ENCODE measurements at regions not wholly inside any gene's neighbourhood (a gene's known extent, or its start where the extent isn't known, plus 50 kb on each side); places are given as distances from the start of the nearest gene placed in this dataset.

- no peak overlapping the region for H3K4me3 ChIP-seq (ENCODE audit: low read depth, low read length)
- no peak for DNase-seq (ENCODE audit: low read depth)
- TF ChIP-seq, protein P1, sequence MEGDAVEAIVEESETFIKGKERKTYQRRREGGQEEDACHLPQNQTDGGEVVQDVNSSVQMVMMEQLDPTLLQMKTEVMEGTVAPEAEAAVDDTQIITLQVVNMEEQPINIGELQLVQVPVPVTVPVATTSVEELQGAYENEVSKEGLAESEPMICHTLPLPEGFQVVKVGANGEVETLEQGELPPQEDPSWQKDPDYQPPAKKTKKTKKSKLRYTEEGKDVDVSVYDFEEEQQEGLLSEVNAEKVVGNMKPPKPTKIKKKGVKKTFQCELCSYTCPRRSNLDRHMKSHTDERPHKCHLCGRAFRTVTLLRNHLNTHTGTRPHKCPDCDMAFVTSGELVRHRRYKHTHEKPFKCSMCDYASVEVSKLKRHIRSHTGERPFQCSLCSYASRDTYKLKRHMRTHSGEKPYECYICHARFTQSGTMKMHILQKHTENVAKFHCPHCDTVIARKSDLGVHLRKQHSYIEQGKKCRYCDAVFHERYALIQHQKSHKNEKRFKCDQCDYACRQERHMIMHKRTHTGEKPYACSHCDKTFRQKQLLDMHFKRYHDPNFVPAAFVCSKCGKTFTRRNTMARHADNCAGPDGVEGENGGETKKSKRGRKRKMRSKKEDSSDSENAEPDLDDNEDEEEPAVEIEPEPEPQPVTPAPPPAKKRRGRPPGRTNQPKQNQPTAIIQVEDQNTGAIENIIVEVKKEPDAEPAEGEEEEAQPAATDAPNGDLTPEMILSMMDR (conservative IDR thresholded peaks at IDR 0.05; ENCODE audit: low read depth, low read length), result no peak
These were observed 312.8 kb upstream of the IRX1 start for GRCh38 chr5:3282841-3283240.

DNA sequence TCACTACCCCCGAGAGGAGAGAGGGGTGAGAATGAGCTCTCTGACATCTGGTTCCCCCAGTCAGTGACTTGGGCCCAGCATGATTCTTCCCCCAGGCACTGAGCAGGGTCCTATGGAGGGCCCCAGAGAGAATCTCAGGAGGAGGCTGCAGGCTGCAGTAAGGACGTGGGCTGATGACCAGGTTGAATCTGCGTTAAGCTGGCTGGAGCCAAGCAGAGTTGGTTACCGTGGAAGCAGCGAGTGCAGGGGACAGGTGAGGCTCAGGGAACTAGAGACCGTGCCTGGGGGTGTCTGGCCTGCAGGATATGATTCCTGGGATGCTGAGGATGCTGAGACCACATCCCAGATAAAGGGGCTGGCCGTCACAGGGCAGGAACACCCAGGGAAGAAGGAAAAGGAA lies 314.3 kb upstream of the IRX1 start:
- no peak overlapping the region for H3K4me3 ChIP-seq (ENCODE audit: low read depth, low read length)
- TF ChIP-seq, protein P1 (conservative IDR thresholded peaks at IDR 0.05; ENCODE audit: low read depth, low read length), result no peak
- no peak for DNase-seq (ENCODE audit: low read depth)

DNA sequence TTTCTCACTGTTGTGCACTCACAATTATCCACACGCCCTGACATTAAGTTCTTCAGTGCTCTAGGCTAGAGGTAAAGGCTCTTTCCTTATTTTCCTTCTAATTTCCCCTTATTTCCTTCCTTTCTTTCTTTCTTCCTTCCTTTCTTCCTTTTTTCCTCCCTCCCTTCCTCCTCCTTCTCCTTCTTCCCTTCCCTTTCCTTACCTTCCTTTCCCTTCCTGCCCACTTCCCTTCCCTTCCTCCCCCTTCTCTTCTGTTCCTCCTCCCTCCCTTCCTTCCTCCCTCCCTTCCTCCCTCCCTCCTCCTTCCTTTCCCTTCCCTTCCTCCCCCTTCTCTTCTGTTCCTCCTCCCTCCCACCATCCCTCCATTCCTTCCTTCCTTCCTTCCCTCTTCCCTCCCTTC lies 317.0 kb upstream of the IRX1 start:
- TF ChIP-seq, protein P1 (conservative IDR thresholded peaks at IDR 0.05; ENCODE audit: low read depth, low read length), result no peak
- H3K4me3 ChIP-seq (ENCODE audit: low read depth, low read length), result no peak overlapping the region
- no peak for DNase-seq (ENCODE audit: low read depth)

- DNase-seq (ENCODE audit: low read depth), result no peak
- TF ChIP-seq, protein P1 (conservative IDR thresholded peaks at IDR 0.05; ENCODE audit: low read depth, low read length), result no peak
- no peak overlapping the region for H3K4me3 ChIP-seq (ENCODE audit: low read depth, low read length)
These were observed 317.9 kb upstream of the IRX1 start for GRCh38 chr5:3277590-3278196.

- TF ChIP-seq, protein P1 (conservative IDR thresholded peaks at IDR 0.05; ENCODE audit: low read depth, low read length), result no peak
- no peak for DNase-seq (ENCODE audit: low read depth)
- H3K4me3 ChIP-seq (ENCODE audit: low read depth, low read length), result no peak overlapping the region
These were observed 318.7 kb upstream of the IRX1 start for GRCh38 chr5:3276896-3277295.

DNA sequence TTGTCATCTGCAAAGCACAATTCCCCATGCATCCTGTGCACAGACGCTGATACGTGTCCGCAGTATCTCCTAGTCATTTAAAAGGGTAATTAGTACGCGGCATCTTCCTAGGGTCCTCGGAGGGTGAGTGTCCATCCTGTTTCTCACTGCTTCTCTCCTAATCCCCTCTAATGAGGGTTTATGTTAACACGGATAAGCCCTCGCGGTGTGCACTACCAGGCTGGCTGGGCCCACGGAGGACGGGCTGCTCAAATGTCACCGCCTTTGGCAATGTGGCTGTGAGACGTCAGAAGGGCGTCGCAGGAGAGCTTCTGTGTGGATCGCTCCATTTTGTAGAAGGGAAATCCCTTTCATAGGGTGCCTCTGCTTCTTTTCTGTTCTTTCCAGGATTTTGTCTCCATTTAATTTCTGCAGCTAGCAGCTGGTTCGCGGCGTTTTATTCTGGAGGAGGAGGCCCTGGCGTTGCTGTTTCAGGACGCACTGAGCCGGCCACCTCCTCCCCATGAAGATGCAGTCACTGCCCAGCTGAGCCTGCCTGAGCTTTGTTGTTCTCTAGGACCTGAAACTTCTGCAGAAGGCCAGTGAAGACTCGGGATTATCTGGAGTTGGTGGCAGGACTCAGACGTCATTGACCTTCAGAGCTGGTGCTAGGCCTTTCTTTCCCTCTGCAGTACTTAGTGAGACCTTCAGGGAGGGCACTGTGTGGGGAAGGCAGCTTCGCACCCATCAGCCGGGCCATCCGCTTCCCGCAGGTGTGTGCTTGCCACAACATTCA lies 326.1 kb upstream of the IRX1 start:
- DNase-seq (ENCODE audit: low read depth), result no peak
- TF ChIP-seq, protein P1 (conservative IDR thresholded peaks at IDR 0.05; ENCODE audit: low read depth, low read length), result no peak
- H3K4me3 ChIP-seq (ENCODE audit: low read depth, low read length), result no peak overlapping the region
